NCI-H1092 (cell line): ENCODE measurements at regions not wholly inside any gene's neighbourhood (a gene's known extent, or its start where the extent isn't known, plus 50 kb on each side); places are given as distances from the start of the nearest gene placed in this dataset.
"Not testable (repeated sequence)": the region's sequence is repeated elsewhere in the genome, so short reads cannot be mapped to it uniquely, and the experiment has no call there.

ENCODE experiments used
- DNase-seq: peaks from one replicate; lab custom pipeline; 2025; lab: John Stamatoyannopoulos, UW

DNA sequence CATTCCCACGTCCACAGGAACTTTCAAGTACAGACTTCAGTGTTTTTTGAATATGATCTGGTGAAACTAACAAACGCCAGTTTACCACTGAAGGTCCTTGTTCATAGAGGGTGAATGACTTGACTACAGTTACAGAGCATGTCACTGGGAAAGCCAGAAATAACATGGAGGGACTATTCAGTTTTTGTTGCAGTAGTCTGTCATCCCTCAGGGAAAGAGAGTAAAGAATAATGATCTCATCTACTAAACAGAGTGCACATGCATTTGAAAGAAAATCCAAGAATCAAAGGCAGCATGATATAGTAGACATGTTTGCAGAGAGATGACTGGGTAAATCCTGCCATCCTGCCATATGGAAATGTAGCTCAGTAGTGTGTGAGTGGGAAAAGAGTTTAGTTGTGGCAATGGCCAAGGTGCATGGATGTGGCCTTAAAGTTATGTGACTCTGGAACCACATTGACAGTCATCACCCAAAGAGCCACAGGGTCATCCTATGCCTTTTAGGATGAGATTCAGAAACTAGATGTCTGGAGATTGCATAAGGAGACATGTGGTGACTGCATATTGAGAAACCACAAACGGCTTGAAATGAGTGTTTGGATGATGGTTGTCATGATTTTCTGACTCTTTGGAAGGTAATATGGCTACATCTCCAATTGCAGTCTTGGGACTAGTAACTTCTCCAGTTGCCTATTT, 125.3 kb upstream of the ZEB2 start:
- no peak for DNase-seq

DNA sequence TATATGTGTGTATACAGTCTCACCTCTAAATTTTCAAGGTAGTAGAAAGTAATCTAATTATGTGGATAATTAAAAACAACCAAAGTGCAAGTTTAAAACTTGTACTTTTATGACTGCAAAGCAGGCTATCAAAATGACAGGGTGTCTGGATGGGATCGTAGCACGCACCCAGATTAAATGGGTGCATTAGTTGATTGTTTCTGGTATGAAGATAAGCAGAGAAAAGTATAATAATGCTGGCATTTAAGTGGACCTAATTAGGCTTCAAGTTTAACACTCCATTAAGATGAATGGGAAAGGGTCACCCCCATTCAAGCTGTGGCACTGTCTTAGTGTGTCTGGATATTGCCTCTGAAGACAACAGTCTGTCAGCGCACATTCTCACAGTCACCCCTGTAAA, 124.6 kb upstream of the ZEB2 start:
- DNase-seq, result no peak

DNA sequence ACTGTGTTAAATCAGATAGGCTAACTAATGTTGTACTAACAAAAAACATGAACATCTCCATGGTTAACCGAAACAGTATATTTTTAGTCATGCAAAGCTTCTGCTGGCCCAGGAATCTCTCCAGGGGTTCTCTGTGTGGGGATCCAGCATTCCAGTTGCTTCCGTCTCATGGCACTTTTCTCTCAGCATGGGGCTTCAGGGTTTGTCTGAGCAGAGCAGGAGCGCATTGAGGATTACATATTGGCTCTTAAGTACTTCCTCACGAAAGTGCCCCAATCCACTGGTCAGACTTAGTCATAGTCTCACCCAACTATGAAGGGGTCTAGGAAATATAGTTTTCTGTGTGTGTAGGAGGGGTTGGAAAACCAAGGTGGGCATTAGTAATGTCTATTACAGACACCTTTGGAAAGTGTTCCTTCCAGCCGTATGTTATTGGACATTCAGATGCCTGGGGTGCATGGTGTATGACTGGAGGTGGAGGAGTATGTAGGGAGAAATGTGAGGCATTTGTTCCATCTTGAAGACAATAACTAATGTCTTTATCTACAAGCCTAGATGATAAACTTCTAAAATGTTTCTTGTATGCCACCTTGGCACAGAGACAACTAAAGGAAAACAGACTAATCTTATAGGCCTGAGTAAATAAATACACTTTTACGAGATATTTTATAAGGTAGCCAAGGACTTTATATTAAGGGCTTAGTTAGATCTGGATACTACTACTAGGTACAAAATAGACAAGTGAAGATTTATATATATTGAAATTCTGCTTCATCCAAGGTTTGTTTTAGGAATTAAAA, 123.8 kb upstream of the ZEB2 start:
- DNase-seq, result no peak

- DNase-seq, result no peak
These were observed 122.9 kb upstream of the ZEB2 start for GRCh38 chr2:144642856-144643255.

- no peak for DNase-seq
These were observed 122.2 kb upstream of the ZEB2 start for GRCh38 chr2:144642131-144642530.

- DNase-seq, result not testable (repeated sequence)
These were observed 118.3 kb upstream of the ZEB2 start for GRCh38 chr2:144638250-144638649.

GRCh38 chr2:144636860-144637259, 116.9 kb upstream of the ZEB2 start:
- DNase-seq, result not testable (repeated sequence)

- no peak for DNase-seq
These were observed 112.9 kb upstream of the ZEB2 start for GRCh38 chr2:144632809-144633208.

DNA sequence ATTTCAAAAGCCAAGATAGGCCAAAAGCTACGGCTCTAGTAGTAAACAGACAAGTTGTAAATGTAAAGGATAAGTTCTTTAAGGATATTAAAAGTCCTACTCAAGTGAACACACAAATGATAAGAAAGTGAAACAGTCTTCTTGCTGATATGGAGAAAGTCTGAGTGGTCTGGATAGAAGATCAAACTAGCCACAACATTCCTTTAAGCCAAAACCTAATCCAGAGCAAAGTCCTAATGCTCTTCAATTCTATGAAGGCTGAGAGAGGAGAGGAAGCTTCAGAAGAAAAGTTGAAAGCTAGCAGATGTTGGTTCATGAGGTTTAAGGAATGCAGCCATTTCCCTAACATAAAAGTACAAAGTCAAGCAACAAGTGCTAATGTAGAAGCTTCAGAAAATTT, 111.7 kb upstream of the ZEB2 start:
- no peak for DNase-seq

- no peak for DNase-seq
These were observed 110.7 kb upstream of the ZEB2 start for GRCh38 chr2:144630459-144631215.

DNA sequence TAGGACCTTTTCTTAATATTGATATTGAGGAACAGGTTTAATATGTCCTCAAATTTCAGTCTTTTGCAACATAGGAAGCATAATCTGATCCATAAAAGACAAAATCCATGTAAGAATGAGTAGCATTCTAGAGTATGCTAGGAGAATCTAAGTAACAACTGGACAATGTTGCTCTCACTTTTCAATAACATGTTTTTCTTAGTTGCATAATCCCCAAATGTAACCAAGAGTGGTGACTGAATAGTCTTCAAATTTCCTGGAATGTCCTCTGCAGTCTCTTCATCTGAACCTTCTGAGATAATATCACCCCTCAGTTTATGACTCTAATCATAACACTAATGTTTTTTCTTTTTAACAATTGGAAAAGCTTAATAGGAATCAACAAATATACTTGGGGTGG, 110.0 kb upstream of the ZEB2 start:
- DNase-seq, result no peak

DNA sequence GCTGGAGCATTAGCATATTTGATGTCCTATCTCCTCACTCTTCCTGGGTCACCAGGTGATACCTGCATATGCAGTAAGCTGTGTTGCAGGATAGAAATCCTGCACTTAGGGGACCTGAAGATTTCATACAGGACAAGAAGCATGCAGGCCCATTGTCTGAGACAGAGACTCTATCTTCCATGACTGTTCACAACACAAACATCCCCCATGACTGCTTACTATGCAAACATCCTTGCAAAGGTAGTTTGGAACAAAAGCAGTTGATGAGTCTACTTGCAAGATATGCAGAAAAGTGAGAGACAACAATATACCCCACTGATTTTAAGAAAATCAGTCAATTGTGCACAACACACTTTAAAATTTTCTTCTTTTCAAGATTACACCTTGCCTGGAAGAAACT, 108.6 kb upstream of the ZEB2 start:
- DNase-seq, result no peak

- no peak for DNase-seq
These were observed 105.7 kb upstream of the ZEB2 start for GRCh38 chr2:144625626-144626025.

- no peak for DNase-seq
These were observed 105.3 kb upstream of the ZEB2 start for GRCh38 chr2:144625226-144625625.

DNA sequence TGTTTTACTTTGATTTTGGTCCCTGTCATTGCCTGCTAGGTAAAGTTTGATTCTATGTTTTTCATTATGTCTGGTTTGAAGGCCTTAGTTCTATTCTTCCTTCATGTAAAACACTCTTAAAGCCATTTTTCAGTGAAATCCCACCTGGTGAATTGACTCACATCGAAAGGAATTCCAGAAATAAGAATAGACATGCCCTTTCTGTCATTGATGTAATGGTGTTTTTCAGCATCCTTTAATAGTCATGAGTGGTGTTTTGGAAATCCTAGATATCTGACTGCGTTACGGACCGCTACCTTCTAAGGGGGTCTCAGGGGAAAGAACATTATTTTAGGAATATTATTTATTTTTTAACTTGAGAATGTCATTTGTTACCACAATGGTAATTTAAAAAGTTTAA, 104.5 kb upstream of the ZEB2 start:
- no peak for DNase-seq

- not testable (repeated sequence) for DNase-seq
These were observed 102.5 kb upstream of the ZEB2 start for GRCh38 chr2:144622373-144622772.

GRCh38 chr2:144621266-144621665, 101.3 kb upstream of the ZEB2 start:
- no peak for DNase-seq

DNA sequence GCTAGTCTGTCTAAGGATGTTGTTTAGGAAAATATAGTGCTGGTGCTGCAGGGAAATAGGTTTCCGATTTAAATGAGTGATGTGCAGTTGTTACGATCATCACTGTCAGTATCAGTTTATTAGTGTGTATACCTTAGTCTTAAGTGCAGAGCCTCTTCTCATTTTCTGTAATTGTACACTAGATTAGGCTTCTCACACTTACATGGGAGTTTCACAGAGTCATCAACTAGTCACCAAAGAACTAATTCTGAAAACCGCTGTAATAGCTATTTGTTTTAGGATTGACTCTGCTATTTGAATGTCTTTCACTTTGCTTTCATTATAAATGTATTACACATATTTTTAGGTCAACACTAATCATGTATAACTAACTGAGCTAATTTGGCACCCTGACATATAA, 99.8 kb upstream of the ZEB2 start:
- no peak for DNase-seq

- not testable (repeated sequence) for DNase-seq
These were observed 97.3 kb upstream of the ZEB2 start for GRCh38 chr2:144617171-144617570.

GRCh38 chr2:144615866-144616565, 96.1 kb upstream of the ZEB2 start:
- DNase-seq, result no peak

DNA sequence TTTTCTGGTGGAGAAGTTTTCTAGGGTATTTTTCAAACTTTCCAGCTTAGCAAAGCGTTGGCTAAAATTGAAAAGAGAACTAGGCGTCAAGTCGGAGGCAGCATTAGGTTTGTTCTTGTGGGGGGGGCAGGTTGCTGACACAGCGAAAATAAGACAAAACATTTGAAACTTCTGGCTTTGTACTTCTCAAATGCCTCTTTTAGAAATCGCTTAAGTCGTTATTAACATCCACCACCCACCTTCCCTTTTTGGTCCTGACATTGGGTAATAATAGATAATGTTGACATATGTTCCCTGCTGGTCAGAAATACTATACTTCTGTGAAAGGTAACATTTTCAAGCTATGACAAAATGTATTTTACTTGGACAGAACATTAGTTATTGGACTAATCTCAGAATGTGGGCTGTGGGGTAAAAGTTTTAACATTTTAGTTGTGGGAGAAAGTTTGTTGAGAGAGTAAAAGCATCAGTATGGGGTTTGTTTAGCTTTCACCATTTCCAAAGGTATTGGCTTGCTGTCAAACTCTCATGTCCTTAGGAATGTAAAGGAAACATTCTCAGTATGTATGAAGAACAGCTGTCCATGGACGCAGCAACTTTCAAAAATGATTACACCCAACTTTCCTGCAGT, 88.1 kb upstream of the ZEB2 start:
- DNase-seq, result no peak

DNA sequence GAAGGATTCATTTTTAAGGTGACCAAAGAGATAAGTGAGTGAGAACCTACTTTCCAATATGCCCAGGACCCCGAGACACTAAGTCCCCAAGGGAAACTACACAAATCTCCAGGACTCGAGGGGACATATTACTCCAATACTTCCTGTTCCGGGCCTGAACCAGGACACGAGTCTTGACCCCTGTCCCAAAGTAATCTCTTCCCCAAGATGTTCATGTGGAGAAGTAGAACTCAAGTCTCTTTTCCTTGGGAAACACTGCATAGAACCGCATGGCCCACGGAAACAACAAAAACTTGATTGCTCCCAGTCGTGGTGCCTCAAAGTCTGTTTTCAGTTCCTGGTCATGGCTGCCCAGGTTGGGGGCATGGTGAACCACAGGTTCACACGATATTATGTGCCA, 87.2 kb upstream of the ZEB2 start:
- DNase-seq, result no peak
